ENCODE measurements at regions not wholly inside any gene's neighbourhood (a gene's known extent, or its start where the extent isn't known, plus 50 kb on each side); places are given as distances from the start of the nearest gene placed in this dataset.

GRCh38 chrX:69238887-69239231 is 73.6 kb upstream of the PJA1 start:
- TF ChIP-seq EZH2 (IDR thresholded peaks at IDR 0.05; ENCODE audit: low read depth), result no peak
- no peak for TF ChIP-seq CTCF (conservative IDR thresholded peaks at IDR 0.05)

Measured in PC-9 (cell line).